HG03354 (cell line): ENCODE measurements at regions not wholly inside any gene's neighbourhood (a gene's known extent, or its start where the extent isn't known, plus 50 kb on each side); places are given as distances from the start of the nearest gene placed in this dataset.
"Not testable (repeated sequence)": the region's sequence is repeated elsewhere in the genome, so short reads cannot be mapped to it uniquely, and the experiment has no call there.

Experiments used
- ATAC-seq: cut with Tn5 transposase; IDR thresholded peaks from one replicate; pipeline ENCODE4 v1.9.1; 2021; ENCODE audit warnings: mild to moderate bottlenecking; ENCODE audit not compliant: unreplicated experiment, poor library complexity, severe bottlenecking

DNA sequence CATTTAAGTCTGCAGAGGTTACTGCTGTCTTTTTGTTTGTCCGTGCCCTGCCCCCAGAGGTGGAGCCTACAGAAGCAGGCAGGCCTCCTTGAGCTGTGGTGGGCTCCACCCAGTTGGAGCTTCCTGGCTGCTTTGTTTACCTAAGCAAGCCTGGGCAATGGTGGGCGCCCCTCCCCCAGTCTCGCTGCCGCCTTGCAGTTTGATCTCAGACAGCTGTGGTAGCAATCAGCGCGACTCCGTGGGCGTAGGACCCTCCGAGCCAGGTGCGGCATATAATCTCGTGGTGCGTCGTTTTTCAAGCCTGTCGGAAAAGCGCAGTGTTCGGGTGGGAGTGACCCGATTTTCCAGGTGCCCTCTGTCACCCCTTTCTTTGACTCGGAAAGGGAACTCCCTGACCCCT is 253.3 kb upstream of the PITX2 start:
- ATAC-seq = not testable (repeated sequence)

DNA sequence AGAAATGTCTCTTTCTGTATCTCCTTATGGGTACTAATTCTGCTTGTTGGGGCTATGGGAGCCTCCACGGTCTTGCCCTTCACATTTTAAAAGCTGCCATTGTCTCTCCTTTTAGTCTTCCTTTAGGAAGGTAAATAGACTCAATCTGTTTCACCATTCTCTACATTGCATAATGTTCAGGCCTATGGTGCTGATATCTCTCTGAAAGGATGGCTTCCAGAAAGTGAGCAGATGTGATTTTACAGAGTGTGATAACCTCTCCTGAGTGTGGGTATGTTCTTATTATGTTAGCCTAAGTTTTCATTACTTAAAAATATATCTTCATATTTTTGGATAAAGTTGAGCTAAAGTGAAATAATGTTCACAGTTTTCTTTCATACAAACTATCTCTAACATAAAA is 254.0 kb upstream of the PITX2 start:
- ATAC-seq = no peak

DNA sequence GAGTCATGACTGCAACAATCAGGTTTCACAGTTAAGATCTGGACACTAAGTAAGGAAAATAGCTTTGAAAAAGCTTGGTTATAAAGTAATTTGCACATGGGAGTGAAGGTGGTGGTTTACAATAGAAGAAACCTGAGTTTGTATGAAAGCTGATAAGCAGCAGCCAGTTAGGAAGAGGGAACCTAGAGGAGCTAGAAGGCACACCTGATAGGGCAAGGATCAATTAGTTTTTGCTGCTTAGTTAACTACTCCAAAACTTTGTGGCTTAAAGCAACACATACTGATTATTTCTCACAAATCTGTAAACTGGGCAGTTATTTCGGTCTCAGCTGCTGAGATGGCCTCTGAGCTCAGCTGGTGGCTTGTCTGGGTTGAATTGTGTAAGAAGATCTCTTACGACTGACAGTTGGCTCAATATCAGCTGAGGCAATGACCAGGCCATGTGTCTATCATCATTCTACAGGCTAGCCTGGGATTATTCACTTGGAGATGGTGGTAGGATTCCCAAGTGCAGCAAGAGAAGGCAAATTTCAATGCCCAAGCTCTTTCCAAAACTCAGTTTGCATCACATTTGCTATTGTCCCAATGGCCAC is 255.0 kb upstream of the PITX2 start:
- no peak for ATAC-seq

DNA sequence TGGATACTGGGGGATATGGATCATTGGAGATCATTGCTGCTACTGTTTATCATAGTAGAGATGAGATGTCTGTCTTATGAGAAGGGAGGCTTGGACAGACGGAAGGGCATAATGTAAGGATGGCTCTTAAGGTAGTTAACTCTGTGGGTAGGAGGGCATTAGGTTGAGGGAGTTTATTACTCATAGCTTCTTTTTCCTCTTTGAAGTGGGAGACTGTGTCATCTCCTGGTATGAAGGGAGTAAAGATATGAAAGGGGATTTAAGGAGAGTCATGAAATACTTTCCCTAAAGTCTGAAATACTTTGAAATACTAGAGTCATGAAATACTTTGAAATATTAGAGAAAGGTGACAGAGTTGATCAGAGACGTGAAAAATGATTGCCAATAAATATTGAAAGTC is 255.5 kb upstream of the PITX2 start:
- ATAC-seq = no peak

DNA sequence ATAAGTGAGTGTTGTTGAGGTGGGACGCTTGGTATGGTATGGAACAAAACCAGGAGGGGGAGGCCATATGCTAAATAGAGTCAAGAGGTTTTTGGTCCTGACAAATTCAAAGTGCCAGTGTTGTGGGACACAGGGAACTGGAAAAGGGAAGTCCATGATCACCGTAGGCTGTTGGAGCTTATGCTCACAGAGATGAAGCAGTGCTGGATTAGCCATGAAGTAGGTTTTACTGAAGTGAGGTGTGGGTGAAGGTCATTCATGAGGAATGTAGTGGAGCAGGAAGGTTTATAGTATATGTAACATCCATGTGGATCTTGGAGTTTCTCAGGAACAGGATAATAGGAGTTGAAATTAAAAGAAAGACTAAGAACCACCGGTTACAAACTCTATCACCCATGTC is 256.1 kb upstream of the PITX2 start:
- ATAC-seq = no peak

DNA sequence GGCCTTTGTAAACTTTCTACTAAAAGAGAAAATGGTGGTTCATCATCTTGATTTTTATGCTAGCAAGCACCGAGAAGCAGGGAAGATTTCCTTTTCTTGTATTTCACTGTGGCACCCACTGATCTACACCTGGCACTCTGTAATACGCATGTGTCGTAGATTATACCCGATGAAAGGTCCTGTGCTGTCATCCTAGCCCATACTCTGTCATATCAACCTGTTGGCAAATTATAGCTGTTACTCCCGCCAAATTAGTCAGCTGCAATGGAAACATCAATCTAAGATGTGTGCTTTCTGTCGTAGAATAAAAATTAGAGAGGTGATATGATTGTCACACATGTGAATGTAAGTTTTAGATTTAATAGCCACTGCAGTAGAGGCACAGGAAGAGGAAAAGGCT is 263.4 kb upstream of the PITX2 start:
- ATAC-seq = no peak

DNA sequence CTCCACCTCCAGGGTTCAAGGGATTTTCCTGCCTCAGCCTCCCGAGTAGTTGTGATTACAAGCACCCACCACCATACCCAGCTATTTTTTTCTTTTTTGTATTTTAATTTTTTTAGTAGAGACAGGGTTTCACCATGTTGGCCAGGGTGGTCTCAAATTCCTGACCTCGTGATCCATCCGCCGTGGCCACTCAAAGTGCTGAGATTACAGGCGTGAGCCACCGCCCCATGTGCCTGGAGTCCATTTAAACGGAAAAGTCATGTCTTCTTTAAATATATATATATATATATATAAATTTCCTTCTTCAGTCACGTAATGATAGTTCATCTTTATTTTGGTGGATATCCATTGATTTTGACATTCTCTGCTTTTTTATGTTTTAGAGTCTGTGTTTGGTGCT is 264.0 kb upstream of the PITX2 start:
- no peak for ATAC-seq

DNA sequence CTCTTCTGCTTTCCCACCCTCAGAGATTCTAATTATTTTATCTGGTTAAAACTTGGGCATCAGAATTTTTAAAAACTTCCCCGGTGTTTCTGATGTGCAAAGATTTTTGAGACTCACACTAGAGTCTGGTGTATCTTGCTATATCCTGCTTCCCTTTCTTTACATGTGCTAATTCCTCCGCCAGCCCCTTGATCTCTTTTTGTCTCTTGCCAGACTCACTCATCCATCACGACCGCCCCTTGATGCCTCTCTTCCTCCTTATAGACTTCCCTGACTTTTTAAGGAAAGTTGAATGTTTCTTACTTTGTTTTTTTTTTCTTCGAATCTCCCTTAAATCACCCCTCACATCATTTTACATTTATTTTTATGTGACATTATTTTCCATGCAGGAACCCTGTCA is 274.9 kb upstream of the PITX2 start:
- no peak for ATAC-seq

DNA sequence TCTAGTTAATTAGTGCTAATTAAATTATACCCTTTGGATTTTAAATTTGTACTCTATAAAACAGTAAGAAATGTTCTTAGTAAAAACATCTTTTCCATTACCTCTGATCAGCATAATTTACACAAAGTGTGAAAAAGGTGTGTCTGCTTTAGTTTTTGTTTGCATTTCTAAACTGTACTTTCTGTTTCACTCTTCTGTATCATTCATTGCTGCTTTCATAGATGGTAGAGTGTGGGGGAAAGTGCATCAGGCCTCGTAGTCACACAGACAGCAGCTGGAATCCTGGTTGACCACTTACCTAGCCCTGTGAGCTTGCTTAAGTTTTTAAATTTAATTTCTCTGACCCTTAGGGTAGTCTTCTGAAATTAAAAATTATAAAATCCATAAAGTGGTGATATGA is 275.4 kb upstream of the PITX2 start:
- peak; percentile 84 for ATAC-seq

DNA sequence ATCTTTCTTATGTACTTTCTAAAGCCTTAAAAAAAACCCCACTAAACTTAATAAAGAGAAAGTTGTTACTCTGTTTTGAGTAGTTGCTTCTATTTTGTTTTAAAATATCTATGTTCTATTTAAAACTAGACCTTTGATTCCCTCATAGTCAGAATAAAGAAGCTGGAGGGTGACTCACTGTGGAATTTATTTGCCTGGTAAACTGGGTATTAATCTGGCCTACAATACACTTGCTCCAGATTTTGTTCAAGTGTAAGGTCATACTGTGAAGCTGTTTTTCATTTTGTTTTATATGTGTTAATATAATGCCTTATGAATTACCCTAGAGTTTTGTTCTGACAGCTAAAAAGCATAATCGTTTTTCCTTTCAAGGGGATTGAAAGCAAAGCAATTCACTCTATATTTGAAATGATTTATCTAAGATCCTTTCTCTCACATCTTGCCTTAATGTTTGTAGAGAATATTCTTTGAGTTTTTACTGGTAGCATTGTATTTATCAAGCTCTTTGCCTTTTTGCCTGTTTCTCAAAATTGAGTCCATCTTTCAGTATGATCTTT is 277.4 kb upstream of the PITX2 start:
- no peak for ATAC-seq

DNA sequence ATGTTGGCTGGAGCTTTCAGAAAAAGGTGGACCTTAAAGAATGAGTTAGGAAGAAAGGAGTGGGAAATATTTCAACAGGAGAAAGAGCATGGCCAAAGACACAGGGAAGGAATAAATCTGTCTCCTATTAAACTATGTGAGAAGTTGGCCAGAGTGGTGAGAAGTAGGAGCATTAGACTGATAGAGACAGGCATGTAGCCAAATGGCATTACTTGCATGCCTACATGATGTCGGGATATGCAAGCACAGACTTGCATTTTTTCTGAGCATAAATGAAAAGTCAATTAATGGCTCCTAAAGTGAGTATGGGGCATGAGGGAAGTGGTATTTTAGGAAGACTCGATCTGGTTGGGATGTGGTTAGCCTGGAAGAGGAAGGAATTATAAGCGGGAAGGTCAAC is 279.6 kb upstream of the PITX2 start:
- no peak for ATAC-seq

DNA sequence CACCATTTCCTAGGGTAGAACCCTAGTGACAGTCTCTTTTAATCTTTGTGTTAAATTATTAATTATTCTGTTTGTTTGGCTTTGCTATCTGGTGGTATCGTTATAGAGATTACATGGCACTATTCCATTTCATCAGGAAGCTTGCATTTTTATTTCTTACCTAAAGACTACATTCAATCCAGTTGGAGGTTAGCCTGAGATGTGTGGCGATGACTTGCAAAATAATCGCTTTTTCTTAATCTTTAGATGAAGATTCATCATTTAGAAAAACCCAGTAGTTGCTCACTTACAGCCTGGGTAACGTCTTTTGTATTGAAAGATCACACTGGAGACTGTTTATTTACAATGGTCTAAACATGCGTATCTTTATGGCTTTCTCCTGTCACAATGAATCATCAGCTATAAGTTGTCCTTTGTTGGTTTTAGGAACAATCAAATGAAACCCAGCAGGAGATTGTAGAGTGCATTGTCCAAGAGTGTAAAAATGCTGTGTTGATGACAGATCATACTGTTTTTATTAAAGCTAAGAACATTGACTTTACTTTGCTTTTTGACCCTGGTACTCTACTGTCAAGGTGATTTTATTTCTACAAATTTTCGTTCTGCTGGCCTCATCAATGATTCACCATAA is 281.7 kb upstream of the PITX2 start:
- no peak for ATAC-seq

DNA sequence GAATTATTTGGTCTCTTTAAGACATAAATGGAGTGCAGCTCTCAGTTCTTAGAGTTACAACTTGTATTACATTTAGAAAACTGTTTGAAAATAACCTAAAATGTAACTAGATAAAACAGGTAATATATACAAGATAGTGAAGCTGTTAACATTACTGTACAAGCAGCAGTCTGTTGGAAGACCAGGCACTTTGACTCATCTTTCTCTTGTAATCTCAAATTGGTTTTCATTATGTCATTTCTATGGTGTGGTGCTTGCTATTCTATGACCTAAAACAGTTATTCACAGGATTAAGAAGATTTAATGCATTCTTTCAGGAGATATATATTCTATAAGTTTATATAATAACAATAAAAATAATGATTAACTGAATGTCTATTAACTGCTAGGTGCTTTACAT is 282.5 kb upstream of the PITX2 start:
- no peak for ATAC-seq

DNA sequence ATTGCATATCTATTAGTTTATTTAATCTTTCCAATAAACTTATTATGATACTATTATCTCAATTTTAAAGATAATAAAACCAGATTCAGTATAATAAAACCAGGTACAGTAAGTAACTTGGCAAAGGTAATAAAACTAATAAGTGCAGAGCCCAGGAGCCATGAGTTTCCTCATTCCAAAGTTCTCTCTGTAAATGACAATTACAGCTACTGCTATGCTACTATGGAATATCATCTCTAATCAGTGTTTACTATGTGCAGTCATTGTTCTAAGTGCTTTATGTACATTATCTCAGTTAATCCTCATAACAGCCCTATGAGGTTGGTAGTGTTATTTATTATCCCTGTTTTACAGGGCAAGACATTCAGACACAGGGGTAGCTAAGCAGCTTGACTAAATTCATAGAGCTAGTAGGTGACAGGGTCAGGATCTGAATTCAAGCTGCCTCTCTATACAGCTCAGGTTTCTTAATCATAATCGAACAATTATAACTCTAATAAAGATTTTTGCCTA is 285.0 kb upstream of the PITX2 start:
- no peak for ATAC-seq

DNA sequence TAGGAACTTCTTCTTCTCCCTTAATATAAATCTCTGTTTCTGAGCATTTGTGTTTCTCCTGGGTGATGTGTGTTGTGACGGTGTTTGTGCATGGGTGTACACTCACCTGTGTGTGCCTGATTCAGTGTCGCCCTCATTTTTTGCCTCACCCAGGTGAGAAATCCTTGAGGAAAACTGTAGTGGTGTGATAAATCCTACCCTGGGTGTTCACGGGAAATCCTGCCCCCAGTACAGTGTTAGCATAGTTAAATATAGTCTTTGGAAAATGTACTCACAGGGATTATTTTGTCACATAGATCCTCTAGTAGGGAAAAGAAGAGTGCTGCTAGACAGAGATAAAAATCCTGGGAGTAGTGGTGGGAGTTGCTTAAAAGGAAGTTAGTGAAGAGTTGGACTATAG is 291.9 kb upstream of the PITX2 start:
- no peak for ATAC-seq

DNA sequence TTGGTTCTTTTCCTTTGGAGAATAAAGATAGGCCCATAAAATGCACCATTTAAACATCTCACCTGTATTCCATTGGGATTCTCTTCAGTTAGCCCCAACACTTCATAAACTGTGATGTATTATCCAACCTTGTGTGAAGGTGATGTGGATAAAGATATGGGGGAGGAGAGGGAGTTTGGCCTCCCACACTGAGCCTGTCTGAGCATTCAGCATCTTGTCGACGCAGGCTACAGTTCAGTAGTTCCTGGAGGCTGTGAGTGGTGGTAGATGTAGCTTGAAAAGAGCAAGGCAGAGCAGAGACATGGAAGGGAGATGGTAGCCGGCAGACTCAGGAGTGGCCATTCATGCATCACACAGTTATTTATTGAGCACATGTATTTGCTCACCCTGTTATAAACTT is 292.4 kb upstream of the PITX2 start:
- no peak for ATAC-seq

DNA sequence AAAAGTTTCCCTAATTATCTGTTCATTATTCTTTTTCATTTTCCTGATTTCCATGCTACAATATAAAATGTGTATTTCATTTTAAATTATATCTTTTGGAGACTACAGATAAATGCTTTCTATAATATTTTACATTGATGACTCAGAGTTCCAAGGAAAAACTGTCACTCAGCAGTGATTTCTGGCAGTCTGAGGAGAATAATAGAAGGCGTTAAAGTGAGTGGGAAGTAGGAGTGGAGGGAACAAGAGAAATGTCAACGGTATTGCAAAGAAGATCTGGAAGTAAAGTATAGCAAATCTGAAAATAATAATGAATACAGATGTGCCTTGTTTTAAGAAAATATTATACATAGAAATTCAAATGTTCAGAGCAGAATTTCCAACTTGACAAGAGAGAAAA is 293.6 kb upstream of the PITX2 start:
- no peak for ATAC-seq

DNA sequence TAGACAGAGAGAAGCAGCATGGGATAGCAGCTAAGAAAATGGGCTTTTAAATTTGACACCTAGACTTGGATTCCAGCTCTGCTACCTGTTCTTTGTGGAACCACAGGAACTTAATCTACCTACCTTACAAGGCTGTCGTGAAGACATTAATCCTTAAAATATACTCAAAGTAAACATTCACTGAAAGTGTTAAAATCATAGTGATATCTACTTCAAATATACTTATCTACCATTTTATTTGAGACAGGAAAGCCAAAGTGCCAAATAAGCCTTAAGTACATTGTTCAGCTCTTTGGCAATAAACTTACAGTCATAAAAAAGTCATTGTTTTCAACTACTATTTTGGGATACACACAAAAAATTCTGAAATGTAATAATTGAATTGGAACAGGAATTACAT is 295.0 kb upstream of the PITX2 start:
- no peak for ATAC-seq

DNA sequence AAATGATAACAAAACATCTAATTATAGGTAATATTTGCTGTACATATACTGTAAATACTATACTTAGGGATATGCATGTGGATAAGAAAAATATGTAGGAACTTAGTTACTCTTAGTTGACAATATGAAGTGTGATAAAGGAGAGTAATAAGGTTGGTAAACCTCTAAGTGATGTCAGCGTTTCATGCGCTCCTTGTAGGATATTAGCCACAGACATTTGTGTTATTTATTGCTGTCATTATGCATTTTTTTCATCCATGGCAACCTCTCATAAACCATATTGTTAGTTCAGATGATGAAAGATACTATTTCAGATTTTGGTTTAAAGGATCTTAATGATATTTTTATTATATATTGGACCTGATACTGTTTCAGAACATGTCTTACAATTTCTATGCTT is 298.1 kb upstream of the PITX2 start:
- no peak for ATAC-seq

DNA sequence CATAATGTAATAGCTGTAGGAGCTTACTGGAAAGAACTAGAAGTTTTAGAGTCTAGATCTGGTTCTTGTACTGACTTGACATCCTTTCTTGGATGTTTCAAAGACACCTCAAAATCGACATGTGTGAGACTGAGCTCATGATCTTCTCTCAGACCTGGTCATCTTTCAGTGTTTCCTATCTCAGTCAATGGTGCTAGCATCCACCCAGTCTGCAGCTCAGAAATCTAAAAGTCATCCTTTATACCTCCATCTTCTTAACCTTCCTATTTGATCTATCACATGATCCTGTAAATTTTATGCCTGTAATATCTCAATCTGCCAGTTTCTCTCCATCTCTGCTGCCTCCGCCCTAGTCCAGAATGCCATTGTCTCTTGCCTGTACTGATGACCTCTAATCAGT is 301.9 kb upstream of the PITX2 start:
- ATAC-seq = no peak

DNA sequence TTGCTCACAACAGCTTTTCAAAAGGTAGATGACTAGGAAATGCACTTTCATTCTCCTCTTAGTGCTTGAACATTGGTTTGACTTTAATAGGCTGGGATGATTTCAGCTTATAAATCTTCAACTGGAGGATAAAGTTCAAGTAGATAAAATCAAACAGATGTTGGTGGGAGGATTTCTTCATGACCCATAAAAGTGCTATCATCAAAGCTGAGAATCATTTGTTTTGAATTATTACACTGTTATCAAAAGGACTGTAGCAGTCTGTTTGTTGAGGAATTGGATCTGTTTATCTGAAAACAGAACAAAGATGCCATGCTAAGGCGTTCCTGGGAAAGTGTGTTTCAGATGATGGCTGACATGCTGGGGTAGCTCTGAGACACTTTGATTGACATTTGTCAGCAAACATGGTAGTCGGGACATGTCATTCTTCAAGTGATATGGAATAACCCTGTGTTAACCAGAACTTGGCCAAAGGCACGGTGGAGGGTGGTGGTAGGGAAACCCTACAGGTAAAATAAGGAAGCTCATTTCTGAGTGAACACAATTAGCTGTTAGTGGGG is 304.0 kb upstream of the PITX2 start:
- no peak for ATAC-seq
